HCT116 (cell line): ENCODE measurements at regions not wholly inside any gene's neighbourhood (a gene's known extent, or its start where the extent isn't known, plus 50 kb on each side); places are given as distances from the start of the nearest gene placed in this dataset.

Experiments used
- CBX3 ChIP-seq: IDR thresholded peaks from 2 replicates; pipeline ENCODE4 v1.6.1; 2012; ENCODE audit warnings: low read depth
- EGR1 ChIP-seq: IDR thresholded peaks from 2 replicates; pipeline ENCODE4 v1.6.1; 2012; ENCODE audit warnings: low read depth
- FOSL1 ChIP-seq: IDR thresholded peaks from 2 replicates; pipeline ENCODE4 v1.6.1; 2012; ENCODE audit warnings: low read depth
- JUND ChIP-seq: IDR thresholded peaks from 2 replicates; pipeline ENCODE4 v1.6.1; 2012
- RAD21 ChIP-seq: IDR thresholded peaks from 2 replicates; pipeline ENCODE4 v1.6.1; 2012; ENCODE audit warnings: low read depth, mild to moderate bottlenecking
- SRF ChIP-seq: IDR thresholded peaks from 2 replicates; pipeline ENCODE4 v1.6.1; 2012; ENCODE audit warnings: low read depth
- YY1 ChIP-seq: IDR thresholded peaks from 2 replicates; pipeline ENCODE4 v1.6.1; 2011; ENCODE audit warnings: low read length, low read depth, moderate library complexity, mild to moderate bottlenecking; ENCODE audit not compliant: insufficient replicate concordance; ENCODE audit errors: extremely low read depth
- TF ChIP-seq, protein P1 (sequence below): IDR thresholded peaks from 2 replicates; pipeline ENCODE4 v1.6.1; 2012
- TF ChIP-seq, protein P2 (sequence below): IDR thresholded peaks from 2 replicates; pipeline ENCODE4 v1.6.1; 2012
- TF ChIP-seq, protein P3 (sequence below), 3 experiments: fragments of 200-600 bp in 1 of 3; sonication (generic) in 1 of 3; IDR thresholded peaks in 2 of 3; conservative IDR thresholded peaks in 1 of 3; 2 replicates each; pipeline ENCODE4 v1.5.1; 2012 to 2017; ENCODE audit warnings: low read depth in 2 of 3, low read length in 2 of 3, antibody characterized with exemption in 1 of 3, borderline replicate concordance in 1 of 3, control low read depth in 1 of 3, mild to moderate bottlenecking in 1 of 3, mixed read lengths in 1 of 3, mixed run types in 1 of 3, moderate library complexity in 1 of 3; ENCODE audit not compliant: insufficient read depth in 1 of 3

DNA sequence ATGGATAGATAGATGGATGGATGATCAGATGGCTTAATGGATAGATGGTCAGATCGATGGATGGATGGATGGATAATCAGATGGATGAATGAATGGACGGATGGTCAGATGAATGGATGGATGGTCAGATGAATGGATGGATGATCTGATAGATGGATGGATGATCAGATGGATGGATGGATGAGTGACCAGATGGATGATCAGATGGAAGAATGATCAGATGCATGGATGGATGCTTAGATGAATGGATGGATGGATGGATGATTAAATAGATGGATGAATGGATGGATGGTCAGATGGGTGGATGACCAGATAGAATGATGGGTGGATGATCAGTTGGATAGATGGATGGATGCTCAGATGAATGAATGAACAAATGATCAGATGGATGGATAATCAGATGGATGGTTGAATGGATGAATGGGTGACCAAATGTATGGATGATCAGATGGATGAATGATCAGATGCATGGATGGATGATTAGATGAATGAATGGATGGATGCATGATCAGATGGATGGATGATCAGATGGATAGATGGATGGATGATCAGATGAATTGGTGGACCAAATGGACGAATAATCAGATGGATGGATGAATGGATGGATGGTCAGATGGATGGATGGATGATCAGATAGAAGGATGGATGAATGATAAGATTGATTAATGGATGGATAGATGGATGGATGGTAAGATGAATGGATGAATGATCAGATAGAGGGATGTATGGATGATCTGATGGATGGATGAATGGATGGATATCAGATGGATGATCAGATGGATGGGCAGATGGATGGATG, 205.1 kb downstream of the TEX29 start:
- TF ChIP-seq, protein P1, sequence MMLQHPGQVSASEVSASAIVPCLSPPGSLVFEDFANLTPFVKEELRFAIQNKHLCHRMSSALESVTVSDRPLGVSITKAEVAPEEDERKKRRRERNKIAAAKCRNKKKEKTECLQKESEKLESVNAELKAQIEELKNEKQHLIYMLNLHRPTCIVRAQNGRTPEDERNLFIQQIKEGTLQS = no peak
- TF ChIP-seq, protein P2, sequence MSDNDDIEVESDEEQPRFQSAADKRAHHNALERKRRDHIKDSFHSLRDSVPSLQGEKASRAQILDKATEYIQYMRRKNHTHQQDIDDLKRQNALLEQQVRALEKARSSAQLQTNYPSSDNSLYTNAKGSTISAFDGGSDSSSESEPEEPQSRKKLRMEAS = no peak
- TF ChIP-seq EGR1 (no peak), RAD21 (no peak), SRF (no peak), CBX3 (no peak), JUND (no peak), YY1 (no peak), FOSL1 (no peak)
- TF ChIP-seq, protein P3, sequence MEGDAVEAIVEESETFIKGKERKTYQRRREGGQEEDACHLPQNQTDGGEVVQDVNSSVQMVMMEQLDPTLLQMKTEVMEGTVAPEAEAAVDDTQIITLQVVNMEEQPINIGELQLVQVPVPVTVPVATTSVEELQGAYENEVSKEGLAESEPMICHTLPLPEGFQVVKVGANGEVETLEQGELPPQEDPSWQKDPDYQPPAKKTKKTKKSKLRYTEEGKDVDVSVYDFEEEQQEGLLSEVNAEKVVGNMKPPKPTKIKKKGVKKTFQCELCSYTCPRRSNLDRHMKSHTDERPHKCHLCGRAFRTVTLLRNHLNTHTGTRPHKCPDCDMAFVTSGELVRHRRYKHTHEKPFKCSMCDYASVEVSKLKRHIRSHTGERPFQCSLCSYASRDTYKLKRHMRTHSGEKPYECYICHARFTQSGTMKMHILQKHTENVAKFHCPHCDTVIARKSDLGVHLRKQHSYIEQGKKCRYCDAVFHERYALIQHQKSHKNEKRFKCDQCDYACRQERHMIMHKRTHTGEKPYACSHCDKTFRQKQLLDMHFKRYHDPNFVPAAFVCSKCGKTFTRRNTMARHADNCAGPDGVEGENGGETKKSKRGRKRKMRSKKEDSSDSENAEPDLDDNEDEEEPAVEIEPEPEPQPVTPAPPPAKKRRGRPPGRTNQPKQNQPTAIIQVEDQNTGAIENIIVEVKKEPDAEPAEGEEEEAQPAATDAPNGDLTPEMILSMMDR (IDR thresholded peaks at IDR 0.05 in 2 of 3, conservative IDR thresholded peaks at IDR 0.05 in 1 of 3; ENCODE audit: borderline replicate concordance in 1 of 3, insufficient read depth in 1 of 3, low read depth in 2 of 3, low read length in 2 of 3) = no peak
